Karpas-422 (cell line): ENCODE measurements at regions not wholly inside any gene's neighbourhood (a gene's known extent, or its start where the extent isn't known, plus 50 kb on each side); places are given as distances from the start of the nearest gene placed in this dataset.
"Not testable (repeated sequence)": the region's sequence is repeated elsewhere in the genome, so short reads cannot be mapped to it uniquely, and the experiment has no call there.

Experiments
- DNase-seq: peaks from one replicate; pipeline ENCODE4 v3.0.0-alpha.2; 2015
- H2AFZ ChIP-seq: fragments of 200-600 bp; sonication (generic); 2 replicates; pipeline ENCODE4 v1.6.1; 2014; ENCODE audit warnings: antibody characterized with exemption, low read length, mixed read lengths
- H3K27ac ChIP-seq: fragments of 200-600 bp; sonication (generic); 2 replicates; pipeline ENCODE4 v1.5.1; 2014; ENCODE audit warnings: mild to moderate bottlenecking, low read length, moderate library complexity
- H3K27me3 ChIP-seq: fragments of 200-600 bp; sonication (generic); 2 replicates; pipeline ENCODE4 v1.6.1; 2014; ENCODE audit warnings: low read length, mixed read lengths
- H3K36me3 ChIP-seq: fragments of 200-600 bp; sonication (generic); 2 replicates; pipeline ENCODE4 v1.6.1; 2014; ENCODE audit warnings: low read length, mixed read lengths; ENCODE audit not compliant: insufficient read depth
- H3K4me1 ChIP-seq: fragments of 200-600 bp; sonication (generic); 2 replicates; pipeline ENCODE4 v1.6.1; 2014; ENCODE audit warnings: mild to moderate bottlenecking, low read length, mixed read lengths
- H3K4me2 ChIP-seq: fragments of 200-600 bp; sonication (generic); 2 replicates; pipeline ENCODE4 v1.6.1; 2014; ENCODE audit warnings: low read length, low read depth, mild to moderate bottlenecking; ENCODE audit not compliant: poor library complexity, severe bottlenecking
- H3K4me3 ChIP-seq: fragments of 200-600 bp; sonication (generic); 2 replicates; pipeline ENCODE4 v1.5.1; 2014; ENCODE audit warnings: mild to moderate bottlenecking, antibody characterized with exemption, low read length, mixed read lengths
- H3K79me2 ChIP-seq: fragments of 200-600 bp; sonication (generic); 2 replicates; pipeline ENCODE4 v1.6.1; 2014; ENCODE audit warnings: mild to moderate bottlenecking, low read length, mixed read lengths
- H3K9ac ChIP-seq: fragments of 200-600 bp; sonication (generic); 2 replicates; pipeline ENCODE4 v1.6.0; 2014; ENCODE audit warnings: low read length
- H3K9me2 ChIP-seq: fragments of 200-600 bp; sonication (generic), shearing (Covaris generic); replicated peaks from 2 replicates; pipeline ENCODE4 v1.6.0; 2014; ENCODE audit warnings: mild to moderate bottlenecking, low read length, moderate library complexity; ENCODE audit not compliant: insufficient read depth
- H3K9me3 ChIP-seq: fragments of 300-700, 200-600 bp; sonication (generic); 2 replicates; pipeline ENCODE4 v1.6.1; 2014; ENCODE audit warnings: low read length, mixed read lengths
- H4K20me1 ChIP-seq: fragments of 200-600 bp; sonication (generic); 2 replicates; pipeline ENCODE4 v1.6.1; 2014; ENCODE audit warnings: mild to moderate bottlenecking, antibody characterized with exemption, low read length, low read depth; ENCODE audit not compliant: insufficient read depth

DNA sequence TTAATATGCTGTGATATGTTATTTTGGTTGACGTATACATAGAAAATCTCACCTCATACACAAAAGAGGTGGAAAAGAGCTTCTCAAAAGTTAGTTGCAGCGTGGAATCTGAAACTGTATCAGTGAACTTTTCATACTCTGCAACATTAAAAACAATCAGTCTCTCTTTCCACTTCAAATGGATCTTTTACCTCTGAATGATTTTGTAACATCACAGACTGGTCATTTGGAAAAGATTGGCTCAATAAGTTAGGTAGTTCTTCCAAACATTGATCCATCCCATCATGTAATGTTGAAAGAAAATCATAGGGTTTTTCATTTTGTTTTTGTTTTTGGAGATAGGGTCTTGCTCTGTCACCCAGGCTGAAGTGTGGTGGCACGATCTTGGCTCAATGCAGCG lies 131.1 kb downstream of the AHR start:
- Histone ChIP-seq H3K9me3 (0 out of 2 replicates have a peak, but pooled peaks cover 4% of the 10 kb centered on the region), H2AFZ (no peak overlapping the region), H3K27me3 (no peaks in the 10 kb centered on the region), H3K4me3 (no peak overlapping the region), H3K4me1 (no peaks in the 10 kb centered on the region), H3K27ac (no peak overlapping the region), H3K9ac (no peak overlapping the region), H3K36me3 (no peaks in the 10 kb centered on the region), H4K20me1 (no peaks in the 10 kb centered on the region), H3K4me2 (no peak overlapping the region), H3K9me2 (no peaks in the 10 kb centered on the region), H3K79me2 (no peaks in the 10 kb centered on the region)
- DNase-seq, result no peak

DNA sequence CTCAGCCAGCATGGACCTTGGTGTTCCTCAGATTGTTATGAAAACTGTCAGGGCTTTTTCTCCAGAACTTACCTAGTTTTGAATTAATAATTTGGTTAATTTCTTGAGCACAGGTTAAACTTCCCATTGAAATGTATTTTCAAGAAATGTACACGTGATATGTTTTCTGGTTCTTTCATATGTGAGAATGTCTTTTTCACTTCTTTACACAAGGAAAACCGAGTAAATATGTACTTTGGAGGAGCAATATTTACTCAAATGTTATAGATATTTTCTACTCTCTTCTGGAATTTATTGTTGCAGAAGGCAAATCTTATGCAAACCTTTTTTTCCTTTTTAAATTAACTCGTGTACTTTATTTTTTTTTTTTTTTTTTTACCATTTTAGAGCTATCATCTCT lies 134.3 kb downstream of the AHR start:
- H3K9ac ChIP-seq, result no peak overlapping the region
- no peaks in the 10 kb centered on the region for H4K20me1 ChIP-seq
- H3K27ac ChIP-seq, result no peak overlapping the region
- no peak overlapping the region for H3K4me2 ChIP-seq
- no peaks in the 10 kb centered on the region for H3K4me1 ChIP-seq
- no peak for DNase-seq
- H3K9me3 ChIP-seq, result 0 out of 2 replicates have a peak, but pooled peaks cover 3% of the 10 kb centered on the region
- no peaks in the 10 kb centered on the region for H3K9me2 ChIP-seq
- H3K79me2 ChIP-seq, result no peaks in the 10 kb centered on the region
- H3K36me3 ChIP-seq, result no peaks in the 10 kb centered on the region
- H3K4me3 ChIP-seq, result no peak overlapping the region
- H3K27me3 ChIP-seq, result no peaks in the 10 kb centered on the region
- no peak overlapping the region for H2AFZ ChIP-seq

DNA sequence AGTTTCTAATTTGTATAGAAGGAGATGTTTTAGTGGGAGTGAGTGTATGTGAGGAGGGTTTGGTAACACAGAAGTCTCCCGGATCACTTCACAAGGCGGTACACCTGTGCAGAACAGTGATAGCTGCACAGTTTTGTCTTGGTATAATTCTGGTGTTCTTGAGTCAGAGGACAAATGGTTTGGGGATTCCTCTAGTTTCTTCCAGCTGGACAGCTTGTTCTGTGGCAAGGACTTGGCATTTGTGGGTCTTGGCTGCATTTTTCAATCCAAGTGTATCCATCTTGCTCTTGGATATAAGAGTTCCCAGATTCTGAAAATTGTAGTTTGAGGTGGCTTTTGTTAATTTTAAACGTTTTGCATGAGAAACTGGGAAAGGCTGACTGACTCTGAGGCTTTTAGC lies 135.7 kb downstream of the AHR start:
- Histone ChIP-seq H2AFZ (no peak overlapping the region), H3K36me3 (no peaks in the 10 kb centered on the region), H3K27ac (no peak overlapping the region), H3K9ac (no peak overlapping the region), H3K9me3 (no peaks in the 10 kb centered on the region), H3K4me2 (no peak overlapping the region), H3K9me2 (no peaks in the 10 kb centered on the region), H4K20me1 (no peaks in the 10 kb centered on the region), H3K79me2 (no peaks in the 10 kb centered on the region), H3K27me3 (no peaks in the 10 kb centered on the region), H3K4me1 (no peaks in the 10 kb centered on the region), H3K4me3 (no peak overlapping the region)
- no peak for DNase-seq

DNA sequence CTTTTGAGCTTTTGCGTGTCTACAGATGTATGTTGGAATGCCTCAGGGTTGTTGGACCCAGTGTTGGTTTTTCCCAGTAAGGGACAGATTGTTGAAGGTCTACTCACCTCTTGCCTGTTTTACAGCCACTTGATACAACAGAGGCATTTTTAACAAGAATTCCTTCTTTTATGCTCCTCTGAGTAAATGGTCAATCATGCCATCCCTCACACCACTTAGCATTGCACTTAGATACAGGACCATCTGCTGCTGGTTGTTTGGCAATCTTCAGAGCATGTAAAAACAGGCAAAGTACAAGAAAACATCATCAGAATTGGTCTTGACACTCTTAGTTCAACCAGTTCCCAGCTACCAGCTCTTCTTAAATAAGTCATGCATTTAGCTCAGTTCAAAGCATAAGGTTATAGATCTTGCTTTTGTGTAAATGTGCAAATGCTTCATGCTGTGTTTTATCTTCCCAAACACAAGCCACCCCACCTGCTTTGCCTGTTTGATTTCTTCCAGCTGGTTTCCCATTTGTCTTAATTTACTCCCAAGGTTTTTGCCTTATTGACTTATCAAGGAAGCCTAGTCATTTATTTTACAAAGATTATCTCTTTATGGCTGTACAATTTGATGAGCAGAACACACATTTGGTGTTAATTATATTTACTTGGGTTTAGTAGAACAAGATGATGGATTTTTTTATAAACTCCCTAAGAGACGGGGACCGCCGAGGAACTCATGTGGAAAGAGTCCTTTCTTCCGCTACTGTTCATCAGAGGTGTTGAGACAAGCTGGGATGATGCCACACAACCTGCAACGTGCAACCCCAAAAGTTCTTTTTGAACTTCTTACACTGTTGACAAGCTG lies 136.6 kb downstream of the AHR start:
- Histone ChIP-seq H3K9me2 (no peaks in the 10 kb centered on the region), H4K20me1 (no peaks in the 10 kb centered on the region), H3K4me3 (no peak overlapping the region), H3K27me3 (no peaks in the 10 kb centered on the region), H3K4me1 (no peaks in the 10 kb centered on the region), H3K9me3 (no peaks in the 10 kb centered on the region), H3K9ac (no peak overlapping the region), H3K27ac (no peak overlapping the region), H2AFZ (no peak overlapping the region), H3K36me3 (no peaks in the 10 kb centered on the region), H3K4me2 (no peak overlapping the region), H3K79me2 (no peaks in the 10 kb centered on the region)
- DNase-seq, result no peak

DNA sequence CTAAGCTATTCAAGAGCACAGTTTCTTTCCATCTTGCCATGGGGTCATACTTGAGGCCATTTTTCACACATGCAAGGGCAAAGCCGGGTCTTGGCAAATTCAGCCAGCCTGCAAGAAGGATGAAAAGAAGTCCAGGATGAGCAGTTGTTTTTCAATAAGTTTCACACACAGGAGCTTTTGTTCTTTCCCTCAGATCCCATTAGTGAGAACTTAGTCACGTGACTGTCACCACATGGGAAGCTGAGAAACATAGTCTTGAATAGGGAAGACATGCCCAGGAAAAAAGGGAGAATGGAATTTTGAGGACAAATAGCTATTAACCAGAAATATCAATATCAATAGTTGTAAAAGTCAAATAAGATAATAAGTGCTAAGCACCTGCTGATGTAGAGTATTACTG lies 137.7 kb downstream of the AHR start:
- no peak overlapping the region for H3K4me3 ChIP-seq
- H3K27ac ChIP-seq, result no peak overlapping the region
- no peaks in the 10 kb centered on the region for H3K9me2 ChIP-seq
- H3K79me2 ChIP-seq, result no peaks in the 10 kb centered on the region
- no peaks in the 10 kb centered on the region for H4K20me1 ChIP-seq
- H3K9me3 ChIP-seq, result no peaks in the 10 kb centered on the region
- H3K36me3 ChIP-seq, result no peaks in the 10 kb centered on the region
- no peaks in the 10 kb centered on the region for H3K27me3 ChIP-seq
- H2AFZ ChIP-seq, result no peak overlapping the region
- H3K9ac ChIP-seq, result no peak overlapping the region
- H3K4me2 ChIP-seq, result no peak overlapping the region
- no peaks in the 10 kb centered on the region for H3K4me1 ChIP-seq
- no peak for DNase-seq

DNA sequence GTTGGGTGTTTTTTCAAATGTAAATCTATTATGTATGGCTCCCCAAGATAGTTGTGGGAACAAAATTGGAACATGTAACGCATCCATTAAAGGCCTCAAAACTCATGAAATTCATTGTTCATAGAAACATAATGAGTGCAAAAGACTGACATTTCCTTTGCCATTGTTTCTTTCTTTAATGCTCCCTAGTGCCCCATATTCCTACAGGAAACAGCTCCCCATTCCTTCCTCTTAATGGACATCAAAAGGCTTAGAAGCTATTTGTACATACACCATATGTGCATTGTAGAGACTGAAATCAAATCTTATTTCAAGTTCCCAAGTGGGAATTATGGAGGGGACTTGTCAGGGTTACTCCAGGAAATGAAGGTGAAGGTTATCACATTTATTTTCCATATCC lies 139.1 kb downstream of the AHR start:
- Histone ChIP-seq H3K9ac (no peak overlapping the region), H4K20me1 (no peaks in the 10 kb centered on the region), H3K27ac (no peak overlapping the region), H3K36me3 (no peaks in the 10 kb centered on the region), H3K9me3 (no peaks in the 10 kb centered on the region), H3K9me2 (no peaks in the 10 kb centered on the region), H3K4me1 (no peaks in the 10 kb centered on the region), H2AFZ (no peak overlapping the region), H3K4me2 (no peak overlapping the region), H3K79me2 (no peaks in the 10 kb centered on the region), H3K27me3 (no peaks in the 10 kb centered on the region), H3K4me3 (no peak overlapping the region)
- no peak for DNase-seq

DNA sequence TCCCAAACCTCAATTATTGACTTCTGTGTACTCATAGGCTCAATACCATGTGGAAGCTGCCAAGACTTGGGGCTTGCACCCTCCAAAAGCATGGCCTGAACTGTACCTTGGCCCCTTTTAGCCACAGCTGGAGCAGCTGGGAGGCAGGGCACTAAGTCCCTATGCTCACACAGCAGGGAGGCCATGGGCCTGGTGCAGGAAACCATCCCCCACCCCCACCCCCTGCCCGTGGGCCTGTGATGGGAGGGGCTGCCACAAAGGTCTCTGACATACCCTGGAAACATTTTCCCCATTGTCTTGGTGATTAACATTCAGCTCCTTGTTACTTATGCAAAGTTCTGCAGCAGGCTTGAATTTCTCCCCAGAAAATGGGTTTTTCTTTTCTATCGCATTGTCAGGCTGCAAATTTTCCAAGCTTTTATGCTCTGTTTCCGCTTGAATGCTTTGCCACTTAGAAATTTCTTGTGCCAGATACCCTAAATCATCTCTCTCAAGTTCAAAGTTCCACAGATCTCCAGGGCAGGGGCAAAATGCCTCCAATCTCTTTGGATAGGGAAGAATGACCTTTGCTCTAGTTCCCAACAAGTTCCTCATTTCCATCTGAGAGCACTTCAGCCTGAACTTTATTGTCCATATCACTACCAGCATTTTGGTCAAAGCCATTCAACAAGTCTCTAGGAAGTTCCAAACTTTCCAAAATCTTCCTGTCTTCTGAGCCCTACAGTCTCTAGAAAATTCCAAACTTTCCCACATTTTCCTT lies 141.8 kb downstream of the AHR start:
- DNase-seq, H3K9ac ChIP-seq, H3K9me3 ChIP-seq, H3K79me2 ChIP-seq, H4K20me1 ChIP-seq, H2AFZ ChIP-seq, H3K4me2 ChIP-seq, H3K27me3 ChIP-seq, H3K9me2 ChIP-seq, H3K4me1 ChIP-seq, H3K4me3 ChIP-seq, H3K36me3 ChIP-seq, H3K27ac ChIP-seq: not testable (repeated sequence)

DNA sequence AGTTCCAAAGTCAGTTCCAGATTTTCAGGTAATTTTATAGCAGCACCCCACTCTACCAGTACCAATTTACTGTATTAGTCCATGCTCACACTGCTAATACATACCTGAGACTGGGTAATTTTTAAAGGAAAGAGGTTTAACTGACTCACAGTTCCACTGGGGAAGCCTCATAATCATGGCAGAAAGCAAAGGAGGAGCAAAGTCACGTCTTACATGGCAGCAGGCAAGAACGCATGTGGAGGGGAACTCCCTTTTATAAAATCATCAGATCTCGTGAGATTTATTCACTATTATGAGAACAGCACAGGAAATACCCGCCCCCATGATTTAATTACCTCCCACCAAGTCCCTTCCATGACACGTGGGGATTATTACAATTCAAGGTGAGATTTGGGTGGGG lies 142.4 kb downstream of the AHR start:
- H2AFZ ChIP-seq, result no peak overlapping the region
- no peak for DNase-seq
- no peaks in the 10 kb centered on the region for H3K27me3 ChIP-seq
- no peaks in the 10 kb centered on the region for H3K9me3 ChIP-seq
- H4K20me1 ChIP-seq, result no peaks in the 10 kb centered on the region
- no peak overlapping the region for H3K4me3 ChIP-seq
- no peaks in the 10 kb centered on the region for H3K36me3 ChIP-seq
- H3K79me2 ChIP-seq, result no peaks in the 10 kb centered on the region
- no peak overlapping the region for H3K27ac ChIP-seq
- no peak overlapping the region for H3K9ac ChIP-seq
- no peak overlapping the region for H3K4me2 ChIP-seq
- no peaks in the 10 kb centered on the region for H3K4me1 ChIP-seq
- H3K9me2 ChIP-seq, result no peaks in the 10 kb centered on the region
